Neural progenitor cell (in vitro differentiated cells): ENCODE measurements at regions not wholly inside any gene's neighbourhood (a gene's known extent, or its start where the extent isn't known, plus 50 kb on each side); places are given as distances from the start of the nearest gene placed in this dataset.

Experiments used
- DNase-seq: peaks from one replicate; pipeline ENCODE4 v3.0.0-alpha.2; 2016; ENCODE audit warnings: low spot score
- H2AFZ ChIP-seq: fragments of 200-600 bp; sonication (generic); replicated peaks from 2 replicates; pipeline ENCODE4 v1.6.1; 2016; ENCODE audit warnings: antibody characterized with exemption
- H3F3A ChIP-seq: fragments of 200-600 bp; sonication (generic); 2 replicates; pipeline ENCODE4 v1.6.1; 2016; ENCODE audit warnings: antibody characterized with exemption, low read depth
- H3K27ac ChIP-seq: fragments of 200-600 bp; sonication (generic); 2 replicates; pipeline ENCODE4 v1.5.1; 2016; ENCODE audit warnings: mild to moderate bottlenecking
- H3K27me3 ChIP-seq: fragments of 200-600 bp; sonication (generic); 2 replicates; pipeline ENCODE4 v1.6.1; 2016; ENCODE audit warnings: mild to moderate bottlenecking, moderate library complexity
- H3K36me3 ChIP-seq: fragments of 200-600 bp; sonication (generic); 2 replicates; pipeline ENCODE4 v1.5.1; 2016
- H3K4me1 ChIP-seq: fragments of 200-600 bp; sonication (generic); 2 replicates; pipeline ENCODE4 v1.6.1; 2016; ENCODE audit warnings: mixed run types
- H3K4me2 ChIP-seq: fragments of 200-600 bp; sonication (generic); 2 replicates; pipeline ENCODE4 v1.6.1; 2016
- H3K4me3 ChIP-seq: fragments of 200-600 bp; sonication (generic); 2 replicates; pipeline ENCODE4 v1.5.1; 2016
- H3K79me2 ChIP-seq: fragments of 200-600 bp; sonication (generic); 2 replicates; pipeline ENCODE4 v1.6.1; 2016; ENCODE audit warnings: low read depth
- H3K9ac ChIP-seq: fragments of 200-600 bp; sonication (generic); 2 replicates; pipeline ENCODE4 v1.6.1; 2016
- H3K9me3 ChIP-seq: fragments of 200-600 bp; sonication (generic); 2 replicates; pipeline ENCODE4 v1.5.1; 2016; ENCODE audit warnings: low read depth
- H4K20me1 ChIP-seq: fragments of 200-600 bp; sonication (generic); 2 replicates; pipeline ENCODE4 v1.6.1; 2016; ENCODE audit warnings: low read depth
- H3K27ac Mint-ChIP-seq: 3 replicates; pipeline ENCODE4 v1.8.0; 2021; ENCODE audit warnings: mixed read lengths
- H3K27me3 Mint-ChIP-seq: 2 replicates; pipeline ENCODE4 v1.8.0; 2022; ENCODE audit warnings: low read depth, mild to moderate bottlenecking, inconsistent platforms, moderate library complexity, mixed read lengths; ENCODE audit not compliant: insufficient read depth
- H3K36me3 Mint-ChIP-seq: 3 replicates; pipeline ENCODE4 v1.8.0; 2021; ENCODE audit warnings: mixed read lengths
- H3K4me1 Mint-ChIP-seq: 3 replicates; pipeline ENCODE4 v1.8.0; 2021; ENCODE audit warnings: mixed read lengths
- H3K4me3 Mint-ChIP-seq: 3 replicates; pipeline ENCODE4 v1.8.0; 2021; ENCODE audit warnings: mild to moderate bottlenecking, moderate library complexity, mixed read lengths
- H3K9me3 Mint-ChIP-seq: 3 replicates; pipeline ENCODE4 v1.8.0; 2020; ENCODE audit warnings: mixed read lengths
- CTCF ChIP-seq: fragments of 200-600 bp; sonication (generic); IDR thresholded peaks from 2 replicates; pipeline ENCODE4 v1.5.1; 2017; ENCODE audit warnings: antibody characterized with exemption, mild to moderate bottlenecking
- EZH2 ChIP-seq: fragments of 200-600 bp; sonication (generic); IDR thresholded peaks from 2 replicates; pipeline ENCODE4 v1.6.1; 2017; ENCODE audit warnings: antibody characterized with exemption, mild to moderate bottlenecking, moderate library complexity
- EZH2phosphoT487 ChIP-seq: fragments of 200-600 bp; sonication (generic); IDR thresholded peaks from 2 replicates; pipeline ENCODE4 v1.6.1; 2017; ENCODE audit warnings: antibody characterized with exemption

GRCh38 chr3:180496995-180497394 lies 105.0 kb upstream of the TTC14 start:
- Mint-ChIP-seq H3K4me1 (no peaks in the 10 kb centered on the region), H3K4me3 (no peak overlapping the region), H3K36me3 (no peaks in the 10 kb centered on the region), H3K9me3 (peaks cover 15% of the 10 kb centered on the region), H3K27ac (no peak overlapping the region), H3K27me3 (peaks cover 3% of the 10 kb centered on the region)
- H3K79me2 ChIP-seq = no peaks in the 10 kb centered on the region
- DNase-seq = no peak
- H3K36me3 ChIP-seq = no peaks in the 10 kb centered on the region
- no peaks in the 10 kb centered on the region for H4K20me1 ChIP-seq
- peak overlapping the region; percentile 23 for H2AFZ ChIP-seq
- H3K27me3 ChIP-seq = no peaks in the 10 kb centered on the region
- no peaks in the 10 kb centered on the region for H3F3A ChIP-seq
- H3K4me2 ChIP-seq = no peak overlapping the region
- H3K27ac ChIP-seq = no peak overlapping the region
- no peaks in the 10 kb centered on the region for H3K9me3 ChIP-seq
- no peaks in the 10 kb centered on the region for H3K4me1 ChIP-seq
- H3K9ac ChIP-seq = no peak overlapping the region
- no peak overlapping the region for H3K4me3 ChIP-seq
- TF ChIP-seq EZH2phosphoT487 (no peak), EZH2 (no peak), CTCF (no peak)

- TF ChIP-seq EZH2 (no peak), CTCF (no peak), EZH2phosphoT487 (no peak)
- Histone ChIP-seq H3K79me2 (no peaks in the 10 kb centered on the region), H3K4me3 (no peak overlapping the region), H3K4me2 (no peak overlapping the region), H3K9me3 (no peaks in the 10 kb centered on the region), H4K20me1 (no peaks in the 10 kb centered on the region), H3K27me3 (no peaks in the 10 kb centered on the region), H3F3A (no peaks in the 10 kb centered on the region), H3K27ac (no peak overlapping the region), H2AFZ (no peak overlapping the region), H3K9ac (no peak overlapping the region), H3K36me3 (no peaks in the 10 kb centered on the region), H3K4me1 (no peaks in the 10 kb centered on the region)
- Mint-ChIP-seq H3K4me3 (no peak overlapping the region), H3K27me3 (no peaks in the 10 kb centered on the region), H3K27ac (no peak overlapping the region), H3K9me3 (no peaks in the 10 kb centered on the region), H3K4me1 (no peaks in the 10 kb centered on the region), H3K36me3 (no peaks in the 10 kb centered on the region)
- DNase-seq = no peak
Observed at GRCh38 chr3:180516368-180516767, 85.6 kb upstream of the TTC14 start.

GRCh38 chr3:180523040-180523439 lies 78.9 kb upstream of the TTC14 start:
- Histone ChIP-seq H3K36me3 (no peaks in the 10 kb centered on the region), H3K27ac (no peak overlapping the region), H3K4me3 (no peak overlapping the region), H3F3A (no peaks in the 10 kb centered on the region), H4K20me1 (no peaks in the 10 kb centered on the region), H3K9ac (no peak overlapping the region), H3K4me1 (no peaks in the 10 kb centered on the region), H3K79me2 (no peaks in the 10 kb centered on the region), H3K4me2 (no peak overlapping the region), H2AFZ (no peak overlapping the region), H3K9me3 (no peaks in the 10 kb centered on the region), H3K27me3 (no peaks in the 10 kb centered on the region)
- H3K4me3 Mint-ChIP-seq = no peak overlapping the region
- no peaks in the 10 kb centered on the region for H3K9me3 Mint-ChIP-seq
- no peak for TF ChIP-seq CTCF
- no peak for TF ChIP-seq EZH2phosphoT487
- TF ChIP-seq EZH2 = no peak
- peaks cover 2% of the 10 kb centered on the region for H3K27me3 Mint-ChIP-seq
- no peaks in the 10 kb centered on the region for H3K4me1 Mint-ChIP-seq
- DNase-seq = no peak
- no peak overlapping the region for H3K27ac Mint-ChIP-seq
- H3K36me3 Mint-ChIP-seq = no peaks in the 10 kb centered on the region

- no peaks in the 10 kb centered on the region for H3K4me1 Mint-ChIP-seq
- Histone ChIP-seq H3K27ac (no peak overlapping the region), H2AFZ (no peak overlapping the region), H3K36me3 (no peaks in the 10 kb centered on the region), H3K27me3 (no peaks in the 10 kb centered on the region), H3K79me2 (no peaks in the 10 kb centered on the region), H3K4me3 (no peak overlapping the region), H3K4me2 (no peak overlapping the region), H4K20me1 (no peaks in the 10 kb centered on the region), H3F3A (no peaks in the 10 kb centered on the region), H3K4me1 (no peaks in the 10 kb centered on the region), H3K9me3 (no peaks in the 10 kb centered on the region), H3K9ac (no peak overlapping the region)
- H3K27me3 Mint-ChIP-seq = peaks cover 4% of the 10 kb centered on the region
- no peak overlapping the region for H3K27ac Mint-ChIP-seq
- TF ChIP-seq EZH2 (no peak), CTCF (no peak), EZH2phosphoT487 (no peak)
- H3K9me3 Mint-ChIP-seq = no peaks in the 10 kb centered on the region
- no peak overlapping the region for H3K4me3 Mint-ChIP-seq
- H3K36me3 Mint-ChIP-seq = no peaks in the 10 kb centered on the region
- no peak for DNase-seq
Observed at GRCh38 chr3:180528843-180529242, 73.1 kb upstream of the TTC14 start.
